ENCODE measurements at regions not wholly inside any gene's neighbourhood (a gene's known extent, or its start where the extent isn't known, plus 50 kb on each side); places are given as distances from the start of the nearest gene placed in this dataset.

DNA sequence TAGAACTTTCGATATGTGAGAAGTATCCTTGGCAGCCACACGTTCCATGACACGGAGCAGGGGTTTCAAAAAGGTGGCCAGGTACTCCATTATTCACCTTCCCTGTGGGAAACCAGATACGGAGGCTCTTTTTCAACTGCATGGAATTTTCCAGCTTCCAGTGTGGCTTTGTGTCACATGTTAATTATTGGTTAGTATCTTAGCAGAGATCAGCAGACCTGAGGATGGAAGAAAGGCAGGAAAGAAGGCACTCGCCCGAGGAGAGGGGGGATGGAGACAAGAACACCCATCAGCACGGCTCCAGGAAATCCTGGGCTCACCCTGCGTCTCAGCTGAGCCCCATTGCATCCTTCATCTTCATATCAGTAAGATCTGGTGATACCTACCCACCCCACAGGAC, 115.5 kb downstream of the PXDC1 start:
- TF ChIP-seq, protein P1, sequence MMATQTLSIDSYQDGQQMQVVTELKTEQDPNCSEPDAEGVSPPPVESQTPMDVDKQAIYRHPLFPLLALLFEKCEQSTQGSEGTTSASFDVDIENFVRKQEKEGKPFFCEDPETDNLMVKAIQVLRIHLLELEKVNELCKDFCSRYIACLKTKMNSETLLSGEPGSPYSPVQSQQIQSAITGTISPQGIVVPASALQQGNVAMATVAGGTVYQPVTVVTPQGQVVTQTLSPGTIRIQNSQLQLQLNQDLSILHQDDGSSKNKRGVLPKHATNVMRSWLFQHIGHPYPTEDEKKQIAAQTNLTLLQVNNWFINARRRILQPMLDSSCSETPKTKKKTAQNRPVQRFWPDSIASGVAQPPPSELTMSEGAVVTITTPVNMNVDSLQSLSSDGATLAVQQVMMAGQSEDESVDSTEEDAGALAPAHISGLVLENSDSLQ (IDR thresholded peaks at IDR 0.05) = no peak
- TF ChIP-seq LEF1 (IDR thresholded peaks at IDR 0.05; ENCODE audit: borderline replicate concordance) = no peak
- TF ChIP-seq SUZ12 (IDR thresholded peaks at IDR 0.05) = no peak
- no peak for TF ChIP-seq SP1 (IDR thresholded peaks at IDR 0.05)
- TF ChIP-seq TARDBP (IDR thresholded peaks at IDR 0.05) = no peak
- no peak for TF ChIP-seq NFRKB (IDR thresholded peaks at IDR 0.05)
- no peak for TF ChIP-seq FOXK2 (IDR thresholded peaks at IDR 0.05)
- no peak for TF ChIP-seq BHLHE40 (IDR thresholded peaks at IDR 0.05; ENCODE audit: borderline replicate concordance)
- TF ChIP-seq ELF4 (IDR thresholded peaks at IDR 0.05) = no peak
- no peak for TF ChIP-seq HDGF (IDR thresholded peaks at IDR 0.05; ENCODE audit: borderline replicate concordance)
- no peak for TF ChIP-seq L3MBTL2 (conservative IDR thresholded peaks at IDR 0.05)
